Breast epithelium (tissue), 4 donors: ENCODE measurements at regions not wholly inside any gene's neighbourhood (a gene's known extent, or its start where the extent isn't known, plus 50 kb on each side); places are given as distances from the start of the nearest gene placed in this dataset.

ENCODE experiments used
- DNase-seq, 2 donors: peaks; one replicate each; pipeline ENCODE4 v3.0.0-alpha.2; 2019; ENCODE audit warnings: low spot score in 2 of 2
- H3K27ac ChIP-seq, 2 donors: fragments of 200-600 bp; sonication (generic) in 1 of 2; one replicate each; pipeline ENCODE4 v1.5.1; 2016 to 2019; ENCODE audit warnings: mild to moderate bottlenecking in 1 of 2
- H3K27me3 ChIP-seq, 2 donors: fragments of 200-600 bp; sonication (generic) in 1 of 2; one replicate each; pipeline versions ENCODE4 v1.5.1 to v1.6.0; 2017 to 2019; ENCODE audit warnings: control low read depth in 1 of 2, mild to moderate bottlenecking in 1 of 2
- H3K36me3 ChIP-seq: fragments of 200-600 bp; one replicate; pipeline ENCODE4 v1.5.1; 2019
- H3K4me1 ChIP-seq, 2 donors: fragments of 200-600 bp; sonication (generic); one replicate each; pipeline ENCODE4 v1.5.1; 2016 to 2019; ENCODE audit warnings: control low read depth in 1 of 2
- H3K4me3 ChIP-seq, 3 donors: fragments of 200-600 bp; sonication (generic); 1 replicate in 2 of 3; 2 replicates in 1 of 3; pipeline ENCODE4 v1.5.1; 2016 to 2019; ENCODE audit warnings: mild to moderate bottlenecking in 3 of 3, moderate library complexity in 2 of 3
- H3K9me3 ChIP-seq, 2 donors: fragments of 200-600 bp; sonication (generic) in 1 of 2; one replicate each; pipeline ENCODE4 v1.5.1; 2016 to 2019; ENCODE audit warnings: control low read depth in 1 of 2
- POLR2A ChIP-seq: fragments of 450-650 bp; IDR thresholded peaks from one replicate; pipeline ENCODE4 v1.6.1; 2016; ENCODE audit warnings: antibody characterized with exemption, mild to moderate bottlenecking, moderate library complexity
- POLR2AphosphoS5 ChIP-seq, 3 donors: sonication (generic); formaldehyde crosslinking; IDR thresholded peaks; one replicate each; pipeline ENCODE4 v1.6.1; 2017; ENCODE audit warnings: antibody characterized with exemption in 3 of 3
- intact Hi-C: fragments of 100-400 bp; cut with DNase I; formaldehyde crosslinking; loops from one replicate; pipeline ENCODE4 v1.15.1; 2023; ENCODE audit warnings: low total_unique reads
- TF ChIP-seq, protein P1 (sequence below), 3 donors: fragments of 450-650 bp; IDR thresholded peaks; one replicate each; pipeline ENCODE4 v1.5.1; 2016 to 2017; ENCODE audit warnings: antibody characterized with exemption in 3 of 3, mild to moderate bottlenecking in 3 of 3, moderate library complexity in 3 of 3

GRCh38 chr9:27963836-27964235 is 390.6 kb upstream of the C9orf72 start:
- no peak for DNase-seq
- Histone ChIP-seq H3K36me3 (no peaks in the 10 kb centered on the region), H3K4me3 (no peak overlapping the region), H3K4me1 (no peaks in the 10 kb centered on the region), H3K27me3 (no peaks in the 10 kb centered on the region), H3K27ac (no peak overlapping the region), H3K9me3 (no peaks in the 10 kb centered on the region)
- TF ChIP-seq POLR2AphosphoS5 (IDR thresholded peaks at IDR 0.05): no peak
- TF ChIP-seq, protein P1, sequence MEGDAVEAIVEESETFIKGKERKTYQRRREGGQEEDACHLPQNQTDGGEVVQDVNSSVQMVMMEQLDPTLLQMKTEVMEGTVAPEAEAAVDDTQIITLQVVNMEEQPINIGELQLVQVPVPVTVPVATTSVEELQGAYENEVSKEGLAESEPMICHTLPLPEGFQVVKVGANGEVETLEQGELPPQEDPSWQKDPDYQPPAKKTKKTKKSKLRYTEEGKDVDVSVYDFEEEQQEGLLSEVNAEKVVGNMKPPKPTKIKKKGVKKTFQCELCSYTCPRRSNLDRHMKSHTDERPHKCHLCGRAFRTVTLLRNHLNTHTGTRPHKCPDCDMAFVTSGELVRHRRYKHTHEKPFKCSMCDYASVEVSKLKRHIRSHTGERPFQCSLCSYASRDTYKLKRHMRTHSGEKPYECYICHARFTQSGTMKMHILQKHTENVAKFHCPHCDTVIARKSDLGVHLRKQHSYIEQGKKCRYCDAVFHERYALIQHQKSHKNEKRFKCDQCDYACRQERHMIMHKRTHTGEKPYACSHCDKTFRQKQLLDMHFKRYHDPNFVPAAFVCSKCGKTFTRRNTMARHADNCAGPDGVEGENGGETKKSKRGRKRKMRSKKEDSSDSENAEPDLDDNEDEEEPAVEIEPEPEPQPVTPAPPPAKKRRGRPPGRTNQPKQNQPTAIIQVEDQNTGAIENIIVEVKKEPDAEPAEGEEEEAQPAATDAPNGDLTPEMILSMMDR (IDR thresholded peaks at IDR 0.05): no peak
- TF ChIP-seq POLR2A: no peak
- intact Hi-C loops: no loop called here

GRCh38 chr9:27967210-27967609 is 393.9 kb upstream of the C9orf72 start:
- DNase-seq: no peak
- H3K9me3 ChIP-seq: no peaks in the 10 kb centered on the region
- no peaks in the 10 kb centered on the region for H3K36me3 ChIP-seq
- TF ChIP-seq POLR2AphosphoS5 (IDR thresholded peaks at IDR 0.05) (no peak), POLR2A (no peak)
- TF ChIP-seq, protein P1 (IDR thresholded peaks at IDR 0.05): no peak
- H3K27ac ChIP-seq: no peak overlapping the region
- no peaks in the 10 kb centered on the region for H3K27me3 ChIP-seq
- intact Hi-C loops: no loop called here
- H3K4me3 ChIP-seq: no peak overlapping the region
- no peaks in the 10 kb centered on the region for H3K4me1 ChIP-seq

GRCh38 chr9:27977931-27978330 is 404.6 kb upstream of the C9orf72 start:
- intact Hi-C loops: no loop called here
- TF ChIP-seq, protein P1 (IDR thresholded peaks at IDR 0.05): no peak
- TF ChIP-seq POLR2A: no peak
- no peak for TF ChIP-seq POLR2AphosphoS5 (IDR thresholded peaks at IDR 0.05)
- Histone ChIP-seq H3K27me3 (no peaks in the 10 kb centered on the region), H3K9me3 (no peaks in the 10 kb centered on the region), H3K4me3 (no peak overlapping the region), H3K4me1 (no peaks in the 10 kb centered on the region), H3K27ac (no peak overlapping the region), H3K36me3 (no peaks in the 10 kb centered on the region)
- DNase-seq: no peak

DNA sequence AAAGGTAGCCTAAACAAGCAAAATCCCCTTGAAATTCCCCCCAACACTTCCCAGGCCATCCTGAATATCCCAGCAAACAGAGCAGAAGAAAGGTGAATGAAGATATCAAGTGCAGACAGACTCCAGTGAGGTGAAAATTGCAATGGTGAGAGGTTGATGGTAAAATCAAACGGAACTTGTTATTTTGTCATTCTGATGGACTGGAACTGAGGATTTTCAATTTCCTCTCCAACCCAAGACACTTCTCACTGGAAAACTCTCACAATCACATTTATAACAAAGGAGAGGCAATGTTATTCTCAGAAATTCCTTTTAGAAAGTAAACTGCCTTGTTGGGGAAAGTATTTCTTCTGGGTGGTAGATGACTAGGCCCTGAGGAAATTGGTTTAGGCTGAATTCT is 412.4 kb upstream of the C9orf72 start:
- Histone ChIP-seq H3K4me3 (no peak overlapping the region), H3K9me3 (no peaks in the 10 kb centered on the region), H3K27me3 (no peaks in the 10 kb centered on the region), H3K4me1 (no peaks in the 10 kb centered on the region), H3K36me3 (no peaks in the 10 kb centered on the region), H3K27ac (no peak overlapping the region)
- DNase-seq: no peak
- TF ChIP-seq POLR2A (no peak), POLR2AphosphoS5 (IDR thresholded peaks at IDR 0.05) (no peak)
- TF ChIP-seq, protein P1 (IDR thresholded peaks at IDR 0.05): no peak
- intact Hi-C loops: no loop called here

DNA sequence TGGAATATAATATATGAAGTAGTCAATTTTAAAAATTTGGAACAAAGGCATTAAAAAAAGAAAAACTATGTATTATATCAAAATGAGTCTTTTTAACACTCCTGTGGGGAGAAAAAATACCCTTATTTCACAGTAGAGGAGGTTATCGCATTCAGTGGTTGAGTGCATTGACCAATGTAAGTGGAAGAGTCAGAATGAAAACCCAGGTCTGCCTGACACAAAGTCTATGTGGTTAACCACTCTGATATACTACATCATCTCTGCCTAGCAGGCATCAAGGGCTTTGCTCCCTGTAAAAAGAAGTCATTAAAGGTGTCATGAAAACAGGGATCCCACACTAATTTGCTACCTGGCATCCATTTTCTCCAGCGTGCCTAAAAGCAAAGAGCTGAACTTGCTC is 417.2 kb upstream of the C9orf72 start:
- H3K4me1 ChIP-seq: no peaks in the 10 kb centered on the region
- DNase-seq: no peak
- no peaks in the 10 kb centered on the region for H3K36me3 ChIP-seq
- TF ChIP-seq, protein P1 (IDR thresholded peaks at IDR 0.05): no peak
- no peak for TF ChIP-seq POLR2A
- no peak for TF ChIP-seq POLR2AphosphoS5 (IDR thresholded peaks at IDR 0.05)
- H3K9me3 ChIP-seq: no peaks in the 10 kb centered on the region
- H3K27ac ChIP-seq: no peak overlapping the region
- intact Hi-C loops: no loop called here
- H3K4me3 ChIP-seq: no peak overlapping the region
- no peaks in the 10 kb centered on the region for H3K27me3 ChIP-seq
